Skeletal muscle tissue (tissue), 3 donors: ENCODE measurements at regions not wholly inside any gene's neighbourhood (a gene's known extent, or its start where the extent isn't known, plus 50 kb on each side); places are given as distances from the start of the nearest gene placed in this dataset.

Source experiments
- H3K27ac ChIP-seq: one replicate; pipeline ENCODE4 v1.7.0; 2013; ENCODE audit warnings: mild to moderate bottlenecking, low read depth, low read length, inconsistent platforms
- H3K27me3 ChIP-seq, 3 donors: one replicate each; pipeline ENCODE4 v1.7.0; 2013; ENCODE audit warnings: low read length in 3 of 3; ENCODE audit not compliant: control insufficient read depth in 3 of 3, insufficient read depth in 3 of 3
- H3K36me3 ChIP-seq, 3 donors: one replicate each; pipeline ENCODE4 v1.7.0; 2013; ENCODE audit warnings: low read length in 3 of 3; ENCODE audit not compliant: control insufficient read depth in 3 of 3, insufficient read depth in 3 of 3
- H3K4me1 ChIP-seq, 3 donors: one replicate each; pipeline ENCODE4 v1.7.0; 2013; ENCODE audit warnings: low read length in 3 of 3, mild to moderate bottlenecking in 3 of 3; ENCODE audit not compliant: control insufficient read depth in 3 of 3, insufficient read depth in 3 of 3
- H3K4me3 ChIP-seq, 3 donors: one replicate each; pipeline ENCODE4 v1.7.0; 2013; ENCODE audit warnings: low read length in 3 of 3
- H3K9ac ChIP-seq, 3 donors: one replicate each; pipeline ENCODE4 v1.7.0; 2013; ENCODE audit warnings: low read length in 3 of 3, mild to moderate bottlenecking in 3 of 3, moderate library complexity in 2 of 3, low read depth in 1 of 3
- H3K9me3 ChIP-seq, 3 donors: one replicate each; pipeline ENCODE4 v1.7.0; 2013; ENCODE audit warnings: low read length in 3 of 3; ENCODE audit not compliant: control insufficient read depth in 3 of 3
- donor health status: Osteomylitis.

DNA sequence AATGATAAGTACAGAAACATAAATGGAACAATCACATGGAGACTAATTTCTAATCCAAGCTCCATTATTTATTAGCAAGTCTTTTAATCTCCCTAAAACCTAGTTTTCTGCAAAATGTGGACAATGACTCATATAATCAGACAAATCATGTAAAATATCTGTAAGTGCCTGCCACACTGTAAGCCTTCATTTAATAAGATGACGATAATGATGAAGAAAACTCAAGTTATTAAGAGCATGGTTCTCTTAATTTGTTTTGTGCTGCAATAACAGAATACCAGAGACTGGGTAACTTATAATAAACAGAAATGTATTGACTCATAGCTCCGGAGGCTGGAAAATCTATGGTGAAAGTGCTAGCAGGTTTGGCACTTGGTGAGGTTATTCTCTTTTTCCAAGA lies 535.3 kb upstream of the LRFN5 start:
- no peaks in the 10 kb centered on the region for H3K36me3 ChIP-seq
- H3K4me3 ChIP-seq: no peak overlapping the region
- no peaks in the 10 kb centered on the region for H3K4me1 ChIP-seq
- no peak overlapping the region for H3K27ac ChIP-seq
- no peaks in the 10 kb centered on the region for H3K9me3 ChIP-seq
- H3K27me3 ChIP-seq: no peaks in the 10 kb centered on the region
- no peak overlapping the region for H3K9ac ChIP-seq

DNA sequence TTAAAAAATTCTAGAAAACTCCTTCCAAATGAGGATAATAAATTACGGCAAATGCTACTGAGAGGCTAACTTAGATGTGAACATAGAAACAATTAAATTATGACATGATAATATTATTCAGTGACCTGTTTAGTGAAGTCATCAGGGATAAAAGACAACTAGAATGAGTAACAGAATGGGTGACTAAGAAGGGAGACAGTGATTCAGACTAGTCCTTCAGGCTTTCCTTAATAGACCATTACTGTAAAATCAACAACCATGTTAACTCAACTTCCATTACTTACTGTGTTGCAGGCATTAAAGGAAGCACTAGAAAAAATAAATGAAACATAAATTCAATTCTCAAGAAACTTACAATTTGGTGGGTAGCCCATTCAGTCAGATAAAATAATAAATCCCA lies 543.9 kb upstream of the LRFN5 start:
- Histone ChIP-seq H3K27me3 (no peaks in the 10 kb centered on the region), H3K9ac (no peak overlapping the region), H3K9me3 (no peaks in the 10 kb centered on the region), H3K27ac (no peak overlapping the region), H3K36me3 (no peaks in the 10 kb centered on the region), H3K4me1 (no peaks in the 10 kb centered on the region), H3K4me3 (no peak overlapping the region)

DNA sequence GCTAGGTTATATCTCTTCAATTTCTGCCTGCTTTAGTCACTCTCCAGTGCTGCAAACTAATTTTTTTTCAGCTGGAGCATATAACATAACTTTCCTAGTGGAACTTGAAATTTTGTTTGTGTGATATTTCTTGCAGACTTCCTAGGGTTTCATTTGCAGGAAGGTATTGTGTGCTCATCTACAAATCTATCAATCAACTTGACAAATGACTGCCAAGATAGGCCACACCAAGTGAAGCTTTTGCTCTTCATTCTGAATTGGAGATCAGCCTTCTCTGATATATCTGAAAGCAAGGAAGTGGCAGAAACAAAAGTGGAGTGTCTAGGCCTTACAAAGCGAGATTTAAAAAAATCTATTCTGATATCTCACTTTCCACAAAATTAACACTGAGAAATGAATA lies 551.1 kb upstream of the LRFN5 start:
- Histone ChIP-seq H3K27ac (no peak overlapping the region), H3K36me3 (no peaks in the 10 kb centered on the region), H3K4me1 (no peaks in the 10 kb centered on the region), H3K9ac (no peak overlapping the region), H3K4me3 (no peak overlapping the region), H3K27me3 (no peaks in the 10 kb centered on the region), H3K9me3 (no peaks in the 10 kb centered on the region)

DNA sequence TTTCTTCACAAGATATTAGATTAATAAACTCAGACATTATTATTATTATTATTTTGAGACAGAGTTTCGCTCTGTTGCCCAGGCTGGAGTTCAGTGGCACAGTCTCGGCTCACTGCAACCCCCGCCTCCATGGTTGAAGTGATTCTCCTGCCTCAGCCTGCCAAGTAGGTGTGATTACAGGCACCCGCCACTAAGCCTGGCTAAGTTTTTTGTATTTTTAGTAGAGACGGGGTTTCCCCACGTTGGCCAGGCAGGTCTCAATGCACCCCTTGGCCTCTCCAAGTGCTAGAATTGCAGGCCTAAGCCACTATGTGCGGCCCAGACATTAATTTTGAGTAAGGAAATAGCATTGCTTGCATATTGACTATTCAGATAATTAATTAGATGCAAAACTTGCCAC lies 554.9 kb upstream of the LRFN5 start:
- Histone ChIP-seq H3K4me3 (no peak overlapping the region), H3K9me3 (no peaks in the 10 kb centered on the region), H3K9ac (no peak overlapping the region), H3K36me3 (no peaks in the 10 kb centered on the region), H3K4me1 (no peaks in the 10 kb centered on the region), H3K27ac (no peak overlapping the region), H3K27me3 (no peaks in the 10 kb centered on the region)

DNA sequence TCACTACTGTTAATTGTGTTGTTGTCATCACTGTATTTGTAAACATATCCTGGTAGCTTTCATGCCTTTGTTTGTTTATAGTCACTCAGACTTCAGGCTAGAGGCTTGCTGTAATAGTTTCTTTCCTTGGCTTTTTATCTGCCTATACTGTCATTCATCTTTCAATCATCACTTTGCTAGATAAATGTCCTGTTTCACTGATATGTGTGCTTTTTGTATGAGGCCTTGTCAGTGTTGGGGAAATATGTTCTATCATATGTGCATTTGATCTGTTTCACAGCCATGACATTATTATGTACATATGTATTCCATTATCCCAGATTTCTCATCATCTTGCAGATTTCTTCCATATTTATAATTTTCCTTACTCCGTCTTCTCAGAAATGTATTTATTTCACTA lies 558.9 kb upstream of the LRFN5 start:
- no peaks in the 10 kb centered on the region for H3K27me3 ChIP-seq
- no peaks in the 10 kb centered on the region for H3K4me1 ChIP-seq
- no peaks in the 10 kb centered on the region for H3K9me3 ChIP-seq
- no peaks in the 10 kb centered on the region for H3K36me3 ChIP-seq
- no peak overlapping the region for H3K27ac ChIP-seq
- H3K9ac ChIP-seq: no peak overlapping the region
- no peak overlapping the region for H3K4me3 ChIP-seq

DNA sequence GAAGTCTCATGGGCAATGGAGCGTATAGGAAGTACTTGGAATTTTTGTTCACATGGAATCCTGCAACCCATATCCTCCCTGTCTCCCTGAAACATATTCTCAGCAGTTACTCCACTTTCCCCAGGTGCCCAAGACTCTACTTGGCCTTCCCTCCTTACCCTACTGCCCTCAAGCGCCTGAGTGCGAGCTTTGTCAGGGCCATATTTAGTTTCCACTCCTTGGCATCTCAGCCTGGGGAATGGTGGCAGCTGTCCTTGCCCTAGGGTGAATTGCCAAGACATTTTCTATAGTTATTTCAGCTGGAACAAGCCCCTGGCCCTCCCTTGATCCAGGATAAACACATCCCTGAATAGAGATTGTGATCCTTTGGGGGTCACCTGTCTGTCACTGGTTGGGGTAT lies 569.3 kb upstream of the LRFN5 start:
- no peak overlapping the region for H3K27ac ChIP-seq
- H3K36me3 ChIP-seq: no peaks in the 10 kb centered on the region
- H3K9ac ChIP-seq: no peak overlapping the region
- H3K27me3 ChIP-seq: no peaks in the 10 kb centered on the region
- H3K9me3 ChIP-seq: no peaks in the 10 kb centered on the region
- no peak overlapping the region for H3K4me3 ChIP-seq
- H3K4me1 ChIP-seq: no peaks in the 10 kb centered on the region

DNA sequence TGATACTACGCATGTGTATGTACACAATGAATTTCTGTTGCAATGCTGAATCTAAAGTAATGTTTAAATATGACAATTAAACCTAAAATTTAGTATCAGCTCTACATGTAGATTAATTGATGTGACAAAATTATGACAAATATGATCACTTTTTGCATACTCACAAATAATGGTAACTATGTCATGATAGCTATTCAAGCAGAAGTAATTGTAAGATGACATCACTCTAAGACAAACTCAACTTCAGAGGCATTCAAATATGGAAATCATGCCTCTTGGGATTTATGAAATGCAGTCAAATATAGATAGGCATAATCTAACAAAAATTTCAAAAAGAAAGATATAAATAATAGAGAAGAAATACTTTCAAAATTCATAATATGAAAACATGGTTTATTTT lies 571.7 kb upstream of the LRFN5 start:
- Histone ChIP-seq H3K4me1 (no peaks in the 10 kb centered on the region), H3K9me3 (no peaks in the 10 kb centered on the region), H3K27me3 (no peaks in the 10 kb centered on the region), H3K36me3 (no peaks in the 10 kb centered on the region), H3K27ac (no peak overlapping the region), H3K4me3 (no peak overlapping the region), H3K9ac (no peak overlapping the region)

DNA sequence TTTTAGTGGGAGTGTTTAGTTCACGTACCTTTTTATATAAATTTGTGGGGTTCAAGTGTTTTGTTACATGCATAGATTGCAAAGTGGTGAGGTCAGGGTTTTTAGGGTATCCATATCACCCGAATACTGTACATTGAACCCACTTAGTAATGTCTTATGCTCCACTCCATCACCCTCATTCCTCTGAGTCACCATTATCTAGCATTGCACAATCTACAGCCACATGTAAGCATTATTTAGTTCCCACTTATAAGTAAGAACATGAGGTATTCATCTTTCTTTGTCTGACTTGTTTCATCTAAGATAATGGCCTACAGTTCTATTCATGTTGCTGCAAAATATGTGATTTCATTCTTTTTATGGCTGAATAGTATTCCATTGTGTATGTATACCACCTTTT lies 583.7 kb upstream of the LRFN5 start:
- no peak overlapping the region for H3K27ac ChIP-seq
- H3K4me3 ChIP-seq: no peak overlapping the region
- H3K4me1 ChIP-seq: no peaks in the 10 kb centered on the region
- H3K27me3 ChIP-seq: no peaks in the 10 kb centered on the region
- no peaks in the 10 kb centered on the region for H3K9me3 ChIP-seq
- no peaks in the 10 kb centered on the region for H3K36me3 ChIP-seq
- H3K9ac ChIP-seq: no peak overlapping the region

DNA sequence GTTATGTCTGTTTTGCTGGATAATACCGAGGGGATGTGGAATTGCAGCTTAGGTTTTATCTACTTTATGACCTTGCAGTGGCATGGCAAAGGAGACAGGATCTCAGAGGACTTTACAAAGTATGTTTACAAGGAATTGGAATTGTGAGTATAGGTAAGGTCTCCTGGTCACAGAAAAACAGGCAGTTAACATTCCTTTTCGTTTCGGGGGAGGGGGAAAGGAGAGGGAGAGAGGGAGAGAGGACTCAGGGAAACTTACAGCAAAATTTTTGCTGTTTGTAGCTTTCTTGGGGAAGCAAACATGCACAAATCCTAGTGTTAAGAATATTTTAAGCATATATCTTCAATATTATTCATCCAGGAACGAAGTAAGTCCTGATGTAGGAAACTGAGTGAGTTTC lies 590.5 kb upstream of the LRFN5 start:
- Histone ChIP-seq H3K27me3 (no peaks in the 10 kb centered on the region), H3K36me3 (no peaks in the 10 kb centered on the region), H3K4me1 (no peaks in the 10 kb centered on the region), H3K27ac (no peak overlapping the region), H3K9me3 (no peaks in the 10 kb centered on the region), H3K9ac (no peak overlapping the region), H3K4me3 (no peak overlapping the region)

DNA sequence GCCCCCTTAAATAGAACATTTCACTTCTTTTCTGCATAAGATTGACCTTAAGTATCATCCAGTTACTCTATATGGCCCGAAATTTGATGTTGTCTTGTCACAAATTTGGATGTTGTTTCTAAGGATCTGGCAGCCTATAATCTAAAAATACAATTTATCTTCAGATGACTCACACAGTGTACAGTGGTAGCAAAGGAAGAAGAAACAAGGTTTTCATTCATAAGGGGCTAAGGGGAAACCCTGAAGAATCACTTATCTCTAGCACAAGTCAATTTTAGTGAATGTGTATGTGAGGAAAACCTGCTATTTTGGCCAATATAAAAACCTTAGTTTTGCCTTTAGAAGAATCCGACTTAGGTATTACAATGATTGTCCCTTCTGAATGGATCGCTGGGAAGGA lies 606.3 kb upstream of the LRFN5 start:
- Histone ChIP-seq H3K9ac (no peak overlapping the region), H3K27ac (no peak overlapping the region), H3K9me3 (no peaks in the 10 kb centered on the region), H3K36me3 (no peaks in the 10 kb centered on the region), H3K4me3 (no peak overlapping the region), H3K4me1 (no peaks in the 10 kb centered on the region), H3K27me3 (no peaks in the 10 kb centered on the region)

DNA sequence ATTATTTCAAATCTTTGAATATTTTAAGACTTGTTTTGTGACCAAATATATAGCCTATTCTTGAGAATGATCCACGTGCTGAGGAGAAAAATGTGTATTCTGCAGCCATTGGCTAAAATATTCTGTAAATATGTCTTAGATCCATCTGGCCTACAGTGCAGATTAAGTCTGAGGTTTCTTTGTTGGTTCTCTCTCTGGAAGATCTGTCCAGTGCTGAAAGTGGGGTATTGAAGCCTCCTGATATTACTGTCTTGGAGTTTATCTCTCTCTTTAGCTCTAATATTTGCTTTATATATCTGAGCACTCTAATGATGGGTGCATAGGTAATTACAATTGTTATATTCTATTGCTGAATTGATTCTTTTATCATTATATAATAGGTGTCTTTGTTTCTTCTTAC lies 617.4 kb upstream of the LRFN5 start:
- Histone ChIP-seq H3K9me3 (peaks cover 0 to 3% (median 0%) of the 10 kb centered on the region in 3 donors), H3K27ac (no peak overlapping the region), H3K36me3 (no peaks in the 10 kb centered on the region), H3K4me3 (no peak overlapping the region), H3K9ac (no peak overlapping the region), H3K4me1 (no peaks in the 10 kb centered on the region), H3K27me3 (no peaks in the 10 kb centered on the region)
